HCT116 (cell line): ENCODE measurements at regions not wholly inside any gene's neighbourhood (a gene's known extent, or its start where the extent isn't known, plus 50 kb on each side); places are given as distances from the start of the nearest gene placed in this dataset.
"Not testable (repeated sequence)": the region's sequence is repeated elsewhere in the genome, so short reads cannot be mapped to it uniquely, and the experiment has no call there.

ENCODE experiments used
- ATAC-seq: fragments of 200-7000 bp; cut with Tn5 transposase; 2 replicates; pipeline ENCODE4 v1.9.1; 2020; ENCODE audit warnings: mild to moderate bottlenecking, moderate library complexity
- BruUV-seq: library from RNA; stranded (reverse); fragments of 400-500 nt; replicated peaks from 2 replicates; lab custom pipeline; 2021; lab: Mats Ljungman, UMichigan
- CTCF ChIA-PET: fragments of 300-600 bp; sonication (Branson Sonifier 250); formaldehyde crosslinking; loops from one replicate; lab custom pipeline; 2021; ENCODE audit warnings: antibody characterized with exemption; lab: Charles Lee
- POLR2A ChIA-PET: fragments of 300-600, 350-600 bp; sonication (Branson Sonifier 250); formaldehyde crosslinking; loops from one replicate; lab custom pipeline; 2021; ENCODE audit warnings: antibody characterized with exemption; lab: Charles Lee
- RAD21 ChIA-PET, 2 experiments: fragments of 300-600 bp; sonication (Branson Sonifier 250); formaldehyde crosslinking; loops; one replicate each; lab custom pipeline; 2023; ENCODE audit warnings: low total read pairs in 2 of 2; ENCODE audit not compliant: uncharacterized antibody in 2 of 2, unreplicated experiment in 2 of 2, low non-redundant PET in 1 of 2; lab: Charles Lee
- DNase-seq: peaks from one replicate; pipeline ENCODE4 v3.0.0-alpha.2; 2010; ENCODE audit warnings: low read depth, low spot score
- H2AFZ ChIP-seq: fragments of 200-600 bp; shearing (Covaris generic), sonication (generic); 2 replicates; pipeline ENCODE4 v1.6.1; 2017; ENCODE audit warnings: low read depth, mixed run types, mixed read lengths, antibody characterized with exemption, low read length; ENCODE audit not compliant: poor library complexity, severe bottlenecking
- H3K27ac ChIP-seq: 2 replicates; pipeline ENCODE4 v1.5.1; 2012; ENCODE audit warnings: low read depth, low read length
- H3K27me3 ChIP-seq: fragments of 200-600 bp; sonication (generic); 2 replicates; pipeline ENCODE4 v1.6.1; 2016; ENCODE audit warnings: mixed run types, low read length, mixed read lengths; ENCODE audit not compliant: insufficient read depth
- H3K36me3 ChIP-seq, 2 experiments: fragments of 200-500 bp in 1 of 2; fragments of 200-600 bp in 1 of 2; sonication (Bioruptor generic) in 1 of 2; sonication (generic) in 1 of 2; 2 replicates each; pipeline versions ENCODE4 v1.5.1 to v1.6.1; 2014 to 2016; ENCODE audit warnings: low read length in 2 of 2, inconsistent platforms in 1 of 2, mixed read lengths in 1 of 2, mixed run types in 1 of 2; ENCODE audit not compliant: insufficient read depth in 2 of 2, control insufficient read depth in 1 of 2
- H3K4me1 ChIP-seq, 2 experiments: fragments of 200-600 bp in 1 of 2; sonication (generic) in 1 of 2; 2 replicates each; pipeline versions ENCODE4 v1.5.1 to v1.6.1; 2012 to 2017; ENCODE audit warnings: low read length in 2 of 2, inconsistent platforms in 1 of 2, mild to moderate bottlenecking in 1 of 2, mixed read lengths in 1 of 2, mixed run types in 1 of 2, moderate library complexity in 1 of 2; ENCODE audit not compliant: insufficient read depth in 2 of 2, control insufficient read depth in 1 of 2
- H3K4me2 ChIP-seq: fragments of 200-600 bp; sonication (generic); 2 replicates; pipeline ENCODE4 v1.6.1; 2017; ENCODE audit warnings: mixed run types, low read length, mixed read lengths
- H3K4me3 ChIP-seq, 2 experiments: fragments of 200-600 bp in 1 of 2; sonication (generic) in 1 of 2; replicated peaks in 1 of 2; 2 replicates each; pipeline ENCODE4 v1.5.1; 2011 to 2016; ENCODE audit warnings: low read length in 2 of 2, control low read depth in 1 of 2, low read depth in 1 of 2, mild to moderate bottlenecking in 1 of 2, mixed read lengths in 1 of 2, mixed run types in 1 of 2
- H3K79me2 ChIP-seq: fragments of 200-600 bp; sonication (generic); 2 replicates; pipeline ENCODE4 v1.6.1; 2017; ENCODE audit warnings: mild to moderate bottlenecking, mixed run types, low read length, moderate library complexity, mixed read lengths; ENCODE audit not compliant: insufficient read depth
- H3K9ac ChIP-seq: fragments of 200-600 bp; sonication (generic); 2 replicates; pipeline ENCODE4 v1.6.1; 2016; ENCODE audit warnings: low read length, mixed read lengths
- H3K9me2 ChIP-seq: fragments of 200-600 bp; sonication (generic), shearing (Covaris generic); 2 replicates; pipeline ENCODE4 v1.6.1; 2017; ENCODE audit warnings: mixed run types, mild to moderate bottlenecking, moderate library complexity; ENCODE audit not compliant: insufficient read depth
- H3K9me3 ChIP-seq, 2 experiments: fragments of 200-500 bp in 1 of 2; fragments of 200-600 bp in 1 of 2; sonication (Bioruptor generic) in 1 of 2; sonication (generic) in 1 of 2; 2 replicates each; pipeline ENCODE4 v1.6.1; 2014 to 2017; ENCODE audit warnings: low read length in 2 of 2, mixed read lengths in 2 of 2, inconsistent platforms in 1 of 2, low read depth in 1 of 2, mild to moderate bottlenecking in 1 of 2, mixed run types in 1 of 2, moderate library complexity in 1 of 2; ENCODE audit not compliant: control insufficient read depth in 1 of 2, insufficient read depth in 1 of 2
- H4K20me1 ChIP-seq: fragments of 200-600 bp; sonication (generic), shearing (Covaris generic); 2 replicates; pipeline ENCODE4 v1.6.1; 2017; ENCODE audit warnings: mixed run types, mild to moderate bottlenecking, moderate library complexity; ENCODE audit not compliant: insufficient read depth
- FOSL1 ChIP-seq: IDR thresholded peaks from 2 replicates; pipeline ENCODE4 v1.6.1; 2012; ENCODE audit warnings: low read depth
- intact Hi-C: fragments of 100-400 bp; cut with micrococcal nuclease; formaldehyde crosslinking; loops from 2 replicates; pipeline ENCODE4 v1.10.0; 2022

- TF ChIP-seq FOSL1, result no peak
Measured at GRCh38 chr3:17817545-17817944, 75.1 kb upstream of the TBC1D5 start (continued).

GRCh38 chr3:17816839-17817238 lies 74.4 kb upstream of the TBC1D5 start:
- ATAC-seq, H3K27me3 ChIP-seq, DNase-seq, H3K4me1 ChIP-seq, H4K20me1 ChIP-seq, H3K36me3 ChIP-seq, POLR2A ChIA-PET, H3K27ac ChIP-seq, RAD21 ChIA-PET, H3K4me2 ChIP-seq, BruUV-seq, H3K4me3 ChIP-seq, H3K79me2 ChIP-seq, H3K9ac ChIP-seq, H2AFZ ChIP-seq, intact Hi-C loops, H3K9me2 ChIP-seq, H3K9me3 ChIP-seq: not testable (repeated sequence)
- CTCF ChIA-PET, result interaction anchor here (0.8 kb wide), 1 partner anchor 24 kb away, joined by 3 read pairs; no protein-coding TSS in a partner anchor

DNA sequence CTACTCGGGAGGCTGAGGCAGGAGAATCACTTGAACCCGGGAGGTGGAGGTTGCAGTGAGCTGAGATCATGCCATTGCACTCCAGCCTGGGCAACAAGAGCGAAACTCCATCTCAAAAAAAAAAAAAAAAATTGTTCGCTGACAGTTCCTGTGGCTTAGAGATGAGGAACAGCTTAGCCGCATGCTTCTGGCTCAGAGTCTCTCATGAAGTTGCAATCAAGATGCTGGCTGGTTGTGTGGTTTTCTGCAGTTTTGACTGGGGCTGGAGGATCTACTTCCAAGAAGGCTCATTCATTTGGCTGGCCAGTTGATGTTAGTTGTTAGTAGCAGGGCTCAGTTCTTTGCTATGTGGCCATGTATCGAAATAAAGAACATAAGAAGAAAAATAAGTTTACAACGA lies 69.9 kb upstream of the TBC1D5 start:
- H3K27ac ChIP-seq, H3K27me3 ChIP-seq, ATAC-seq, H3K79me2 ChIP-seq, H4K20me1 ChIP-seq, H2AFZ ChIP-seq, H3K4me3 ChIP-seq, POLR2A ChIA-PET, DNase-seq, H3K36me3 ChIP-seq, RAD21 ChIA-PET, H3K4me2 ChIP-seq, BruUV-seq, H3K9me2 ChIP-seq, intact Hi-C loops, H3K9ac ChIP-seq, H3K9me3 ChIP-seq, H3K4me1 ChIP-seq: not testable (repeated sequence)
- CTCF ChIA-PET, result interaction anchor here (0.7 kb wide), 1 partner anchor 36 kb away, joined by 3 read pairs; no protein-coding TSS in a partner anchor
